Skeletal muscle tissue (tissue), 3 donors: ENCODE measurements at regions not wholly inside any gene's neighbourhood (a gene's known extent, or its start where the extent isn't known, plus 50 kb on each side); places are given as distances from the start of the nearest gene placed in this dataset.

ENCODE experiments used
- H3K27ac ChIP-seq: one replicate; pipeline ENCODE4 v1.7.0; 2013; ENCODE audit warnings: mild to moderate bottlenecking, low read depth, low read length, inconsistent platforms
- H3K27me3 ChIP-seq, 3 donors: one replicate each; pipeline ENCODE4 v1.7.0; 2013; ENCODE audit warnings: low read length in 3 of 3; ENCODE audit not compliant: control insufficient read depth in 3 of 3, insufficient read depth in 3 of 3
- H3K36me3 ChIP-seq, 3 donors: one replicate each; pipeline ENCODE4 v1.7.0; 2013; ENCODE audit warnings: low read length in 3 of 3; ENCODE audit not compliant: control insufficient read depth in 3 of 3, insufficient read depth in 3 of 3
- H3K4me1 ChIP-seq, 3 donors: one replicate each; pipeline ENCODE4 v1.7.0; 2013; ENCODE audit warnings: low read length in 3 of 3, mild to moderate bottlenecking in 3 of 3; ENCODE audit not compliant: control insufficient read depth in 3 of 3, insufficient read depth in 3 of 3
- H3K4me3 ChIP-seq, 3 donors: one replicate each; pipeline ENCODE4 v1.7.0; 2013; ENCODE audit warnings: low read length in 3 of 3
- H3K9ac ChIP-seq, 3 donors: one replicate each; pipeline ENCODE4 v1.7.0; 2013; ENCODE audit warnings: low read length in 3 of 3, mild to moderate bottlenecking in 3 of 3, moderate library complexity in 2 of 3, low read depth in 1 of 3
- H3K9me3 ChIP-seq, 3 donors: one replicate each; pipeline ENCODE4 v1.7.0; 2013; ENCODE audit warnings: low read length in 3 of 3; ENCODE audit not compliant: control insufficient read depth in 3 of 3
- donor health status: Osteomylitis.

GRCh38 chr15:94743668-94744067 is 512.3 kb downstream of the MCTP2 start:
- no peak overlapping the region for H3K4me3 ChIP-seq
- H3K36me3 ChIP-seq, result no peaks in the 10 kb centered on the region
- H3K4me1 ChIP-seq, result no peaks in the 10 kb centered on the region
- H3K9me3 ChIP-seq, result no peaks in the 10 kb centered on the region
- H3K27me3 ChIP-seq, result no peaks in the 10 kb centered on the region
- no peak overlapping the region for H3K9ac ChIP-seq
- H3K27ac ChIP-seq, result no peak overlapping the region

DNA sequence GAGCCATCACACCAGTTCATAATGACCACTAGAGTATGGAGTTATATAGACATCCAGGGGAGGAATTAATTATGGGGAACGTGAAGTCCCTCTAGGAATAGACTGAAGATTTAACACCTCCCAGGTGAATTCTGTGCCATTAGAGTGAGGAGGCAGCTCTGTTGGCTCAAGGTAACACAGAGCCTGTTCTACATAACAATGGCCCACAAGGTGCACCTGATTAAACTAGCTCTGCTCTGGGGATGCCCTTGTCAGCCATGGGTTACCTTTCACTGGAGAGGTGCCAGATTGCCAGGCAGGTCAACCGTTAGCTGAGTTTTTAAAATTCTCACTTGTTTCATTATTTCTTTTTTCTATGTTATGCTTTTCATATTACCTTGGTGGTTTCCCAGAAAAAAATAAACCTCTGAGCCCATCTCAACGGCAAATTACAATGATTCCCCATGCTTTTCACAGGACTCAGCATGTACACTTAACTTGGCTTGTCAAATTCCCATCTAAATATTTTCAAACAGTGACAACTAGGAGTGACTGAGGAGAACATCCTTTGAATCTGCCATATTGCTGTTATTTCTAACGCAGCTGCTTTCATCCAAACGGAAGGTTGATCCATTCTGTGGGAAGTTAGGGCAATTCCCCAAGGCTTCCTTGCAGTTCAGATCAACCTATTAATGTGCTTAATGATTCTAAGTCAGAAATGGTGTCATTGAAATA is 512.9 kb downstream of the MCTP2 start:
- Histone ChIP-seq H3K9ac (no peak overlapping the region), H3K4me3 (no peak overlapping the region), H3K36me3 (no peaks in the 10 kb centered on the region), H3K27ac (no peak overlapping the region), H3K4me1 (no peaks in the 10 kb centered on the region), H3K27me3 (no peaks in the 10 kb centered on the region), H3K9me3 (no peaks in the 10 kb centered on the region)

DNA sequence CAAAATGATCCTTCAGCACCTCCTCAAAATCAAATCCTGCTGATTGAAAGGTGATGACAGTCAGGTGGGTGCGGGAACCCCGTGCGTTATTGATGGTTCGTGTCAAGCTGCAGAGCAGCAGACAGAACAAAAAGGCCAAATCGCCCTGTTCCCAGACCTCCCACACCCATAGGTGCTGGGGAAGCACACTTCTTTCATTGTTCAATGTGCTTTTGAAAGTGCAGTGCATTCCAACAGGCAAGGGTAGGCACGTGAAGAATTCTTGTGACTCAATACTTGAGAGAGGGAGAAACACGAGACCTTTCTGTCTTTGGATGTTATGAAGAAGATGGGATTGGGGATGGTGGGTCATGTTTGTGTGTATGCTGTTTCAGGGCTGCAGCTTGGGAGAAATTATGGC is 514.0 kb downstream of the MCTP2 start:
- H3K27ac ChIP-seq, result no peak overlapping the region
- H3K9ac ChIP-seq, result no peak overlapping the region
- H3K4me3 ChIP-seq, result no peak overlapping the region
- H3K9me3 ChIP-seq, result no peaks in the 10 kb centered on the region
- no peaks in the 10 kb centered on the region for H3K27me3 ChIP-seq
- H3K36me3 ChIP-seq, result no peaks in the 10 kb centered on the region
- H3K4me1 ChIP-seq, result peaks cover 0 to 2% (median under 1%) of the 10 kb centered on the region in 3 donors

GRCh38 chr15:94747510-94747909 is 516.1 kb downstream of the MCTP2 start:
- H3K36me3 ChIP-seq, result no peaks in the 10 kb centered on the region
- no peaks in the 10 kb centered on the region for H3K27me3 ChIP-seq
- H3K4me1 ChIP-seq, result peaks cover 0 to 3% (median 2%) of the 10 kb centered on the region in 3 donors
- no peak overlapping the region for H3K9ac ChIP-seq
- no peak overlapping the region for H3K4me3 ChIP-seq
- no peak overlapping the region for H3K27ac ChIP-seq
- no peaks in the 10 kb centered on the region for H3K9me3 ChIP-seq

DNA sequence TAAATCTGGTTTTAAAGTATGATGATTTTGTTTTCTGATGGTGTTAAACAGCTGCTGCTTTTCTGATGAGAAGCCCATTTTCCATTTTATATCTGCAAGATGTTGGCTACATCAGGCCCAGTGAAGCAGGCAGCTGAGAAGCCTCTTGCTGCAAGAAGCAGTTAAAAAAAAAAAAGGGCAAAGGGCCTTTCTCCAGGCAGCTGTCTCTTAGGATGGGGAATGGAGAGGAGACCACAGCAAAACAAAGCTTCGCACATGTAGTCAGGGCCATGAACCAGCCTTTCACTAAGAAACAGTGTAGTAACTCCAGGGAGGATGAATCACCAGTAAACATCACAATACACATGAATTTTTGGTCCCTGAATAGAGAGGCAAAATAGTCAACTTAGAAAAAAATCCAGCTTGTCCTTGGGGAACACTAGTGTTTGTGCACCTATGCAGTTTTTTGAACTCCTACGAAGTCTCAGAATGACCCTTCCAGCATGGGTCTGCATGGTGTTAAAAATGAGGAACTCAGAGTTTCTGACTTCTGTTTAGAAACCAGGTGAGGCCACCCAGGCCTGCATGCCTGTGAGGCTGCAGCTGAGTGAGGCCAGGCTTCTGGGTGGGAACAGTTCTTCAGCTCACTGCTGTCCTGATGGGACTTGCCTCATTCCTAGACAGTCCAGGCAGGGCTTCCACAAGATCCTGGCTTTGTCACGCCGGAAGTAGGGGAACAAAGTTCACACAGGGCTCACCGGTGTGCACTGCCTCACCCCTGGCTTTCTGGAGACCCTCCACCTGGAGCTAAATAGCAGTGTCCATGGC is 518.7 kb downstream of the MCTP2 start:
- no peak overlapping the region for H3K27ac ChIP-seq
- peaks cover 0 to 3% (median 2%) of the 10 kb centered on the region in 3 donors for H3K4me1 ChIP-seq
- no peak overlapping the region for H3K4me3 ChIP-seq
- H3K27me3 ChIP-seq, result no peaks in the 10 kb centered on the region
- H3K9ac ChIP-seq, result no peak overlapping the region
- no peaks in the 10 kb centered on the region for H3K36me3 ChIP-seq
- no peaks in the 10 kb centered on the region for H3K9me3 ChIP-seq

- Histone ChIP-seq H3K27ac (no peak overlapping the region), H3K4me3 (no peak overlapping the region), H3K36me3 (no peaks in the 10 kb centered on the region), H3K9ac (no peak overlapping the region), H3K4me1 (no peaks in the 10 kb centered on the region), H3K27me3 (no peaks in the 10 kb centered on the region), H3K9me3 (no peaks in the 10 kb centered on the region)
Measured at GRCh38 chr15:94760348-94760747, 529.0 kb downstream of the MCTP2 start.

- H3K4me3 ChIP-seq, result no peak overlapping the region
- no peak overlapping the region for H3K27ac ChIP-seq
- no peaks in the 10 kb centered on the region for H3K4me1 ChIP-seq
- no peaks in the 10 kb centered on the region for H3K9me3 ChIP-seq
- no peaks in the 10 kb centered on the region for H3K27me3 ChIP-seq
- H3K9ac ChIP-seq, result no peak overlapping the region
- no peaks in the 10 kb centered on the region for H3K36me3 ChIP-seq
Measured at GRCh38 chr15:94761574-94761973, 530.2 kb downstream of the MCTP2 start.

GRCh38 chr15:94769089-94769488 is 537.7 kb downstream of the MCTP2 start:
- Histone ChIP-seq H3K4me3 (no peak overlapping the region), H3K36me3 (no peaks in the 10 kb centered on the region), H3K9me3 (no peaks in the 10 kb centered on the region), H3K27me3 (no peaks in the 10 kb centered on the region), H3K9ac (no peak overlapping the region), H3K27ac (no peak overlapping the region), H3K4me1 (no peaks in the 10 kb centered on the region)

DNA sequence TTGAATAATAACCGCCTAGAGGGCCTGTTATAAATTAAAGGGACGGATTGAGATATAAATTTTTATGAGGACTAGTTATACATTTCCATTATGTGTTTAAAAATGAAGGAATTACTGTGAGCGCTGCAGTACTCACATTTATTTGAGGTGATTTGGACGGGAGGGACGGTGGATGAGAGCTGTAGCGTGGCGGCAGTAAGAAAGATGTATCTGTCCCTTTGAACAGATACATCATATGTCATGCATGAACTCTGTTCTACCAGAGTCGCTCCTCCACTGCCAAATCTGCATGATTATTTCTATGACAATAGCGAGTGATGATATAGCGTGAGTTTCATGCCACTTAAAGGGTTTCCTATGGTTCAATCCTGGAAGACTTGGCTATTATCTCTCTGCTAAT is 538.8 kb downstream of the MCTP2 start:
- no peaks in the 10 kb centered on the region for H3K36me3 ChIP-seq
- no peak overlapping the region for H3K9ac ChIP-seq
- no peak overlapping the region for H3K4me3 ChIP-seq
- H3K4me1 ChIP-seq, result no peaks in the 10 kb centered on the region
- no peaks in the 10 kb centered on the region for H3K9me3 ChIP-seq
- no peaks in the 10 kb centered on the region for H3K27me3 ChIP-seq
- H3K27ac ChIP-seq, result no peak overlapping the region

DNA sequence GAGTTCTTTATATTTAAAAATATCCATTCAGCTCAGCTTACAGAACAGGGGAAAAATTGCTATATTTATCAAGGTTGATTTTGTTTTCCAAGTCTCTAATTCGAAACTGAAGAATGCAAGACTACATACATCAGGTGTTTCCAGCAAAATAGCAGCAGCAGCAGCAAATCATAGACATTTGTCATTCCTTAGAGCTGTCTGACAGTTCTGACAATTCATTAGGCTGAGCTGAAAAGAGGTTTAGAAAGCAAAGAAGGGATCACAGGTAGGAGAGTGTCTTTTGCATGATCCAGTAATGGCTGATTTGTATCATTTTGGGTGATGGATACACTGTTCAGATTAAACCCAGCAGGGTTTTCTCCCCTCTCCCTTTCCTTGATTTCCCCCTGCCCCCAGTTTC is 545.7 kb downstream of the MCTP2 start:
- no peaks in the 10 kb centered on the region for H3K36me3 ChIP-seq
- H3K27me3 ChIP-seq, result no peaks in the 10 kb centered on the region
- no peak overlapping the region for H3K27ac ChIP-seq
- H3K9ac ChIP-seq, result no peak overlapping the region
- no peaks in the 10 kb centered on the region for H3K4me1 ChIP-seq
- H3K9me3 ChIP-seq, result no peaks in the 10 kb centered on the region
- no peak overlapping the region for H3K4me3 ChIP-seq
